SK-N-SH (cell line): ENCODE measurements at regions not wholly inside any gene's neighbourhood (a gene's known extent, or its start where the extent isn't known, plus 50 kb on each side); places are given as distances from the start of the nearest gene placed in this dataset.

Source experiments
- CTCF ChIP-seq: fragments of 200-600 bp; sonication (generic); IDR thresholded peaks from 2 replicates; pipeline ENCODE4 v1.6.1; 2017; ENCODE audit warnings: antibody characterized with exemption, mild to moderate bottlenecking, moderate library complexity
- RFX5 ChIP-seq: IDR thresholded peaks from 2 replicates; pipeline ENCODE4 v1.6.1; 2012; ENCODE audit warnings: mild to moderate bottlenecking, improper control_type of control experiment, low read length
- TEAD4 ChIP-seq: IDR thresholded peaks from 2 replicates; pipeline ENCODE4 v1.4.0; 2012; ENCODE audit warnings: mild to moderate bottlenecking, borderline replicate concordance; ENCODE audit not compliant: insufficient read depth

GRCh38 chr20:19866070-19866469, 108.0 kb downstream of the RIN2 start:
- TF ChIP-seq TEAD4 (no peak), CTCF (no peak), RFX5 (no peak)
